Loucy (cell line): ENCODE measurements at regions not wholly inside any gene's neighbourhood (a gene's known extent, or its start where the extent isn't known, plus 50 kb on each side); places are given as distances from the start of the nearest gene placed in this dataset.

ENCODE experiments used
- H2AFZ ChIP-seq: fragments of 200-600 bp; sonication (generic); 2 replicates; pipeline ENCODE4 v1.6.0; 2016; ENCODE audit warnings: antibody characterized with exemption, mild to moderate bottlenecking, low read length, moderate library complexity
- H3F3A ChIP-seq: fragments of 200-600 bp; 2 replicates; pipeline ENCODE4 v1.6.0; 2016; ENCODE audit warnings: antibody characterized with exemption, low read depth, mild to moderate bottlenecking
- H3K27me3 ChIP-seq: fragments of 200-600 bp; sonication (generic); 2 replicates; pipeline ENCODE4 v1.6.1; 2014; ENCODE audit warnings: low read length, mild to moderate bottlenecking; ENCODE audit not compliant: insufficient read depth, poor library complexity, severe bottlenecking
- H3K36me3 ChIP-seq: fragments of 200-600 bp; sonication (generic); 2 replicates; pipeline ENCODE4 v1.6.1; 2016; ENCODE audit warnings: low read length; ENCODE audit not compliant: insufficient read depth
- H3K4me1 ChIP-seq: fragments of 200-600 bp; sonication (generic); 2 replicates; pipeline ENCODE4 v1.5.1; 2014; ENCODE audit warnings: low read length, mild to moderate bottlenecking; ENCODE audit not compliant: insufficient read depth, poor library complexity, severe bottlenecking
- H3K4me2 ChIP-seq: fragments of 200-600 bp; sonication (generic); 2 replicates; pipeline ENCODE4 v1.6.0; 2014; ENCODE audit warnings: antibody characterized with exemption, low read length, low read depth, mild to moderate bottlenecking; ENCODE audit not compliant: poor library complexity, severe bottlenecking
- H3K4me3 ChIP-seq: fragments of 200-600 bp; sonication (generic); 2 replicates; pipeline ENCODE4 v1.5.1; 2014; ENCODE audit warnings: low read length, mild to moderate bottlenecking, mixed read lengths; ENCODE audit not compliant: poor library complexity, severe bottlenecking
- H3K79me2 ChIP-seq: fragments of 200-600 bp; sonication (generic); 2 replicates; pipeline ENCODE4 v1.6.1; 2014; ENCODE audit warnings: low read length; ENCODE audit not compliant: insufficient read depth
- H3K9ac ChIP-seq: fragments of 200-600 bp; sonication (generic); 2 replicates; pipeline ENCODE4 v1.6.0; 2014; ENCODE audit warnings: mild to moderate bottlenecking, low read depth, low read length, moderate library complexity; ENCODE audit not compliant: poor library complexity, severe bottlenecking
- H3K9me2 ChIP-seq: fragments of 200-600 bp; sonication (generic); replicated peaks from 2 replicates; pipeline ENCODE4 v1.6.1; 2016; ENCODE audit warnings: low read depth, low read length, mixed read lengths
- H3K9me3 ChIP-seq: fragments of 200-600 bp; sonication (generic); 2 replicates; pipeline ENCODE4 v1.6.1; 2014; ENCODE audit warnings: mild to moderate bottlenecking, antibody characterized with exemption, low read length, low read depth; ENCODE audit not compliant: insufficient read depth
- H4K20me1 ChIP-seq: fragments of 200-600 bp; sonication (generic); 2 replicates; pipeline ENCODE4 v1.6.0; 2014; ENCODE audit warnings: antibody characterized with exemption, low read length, mild to moderate bottlenecking; ENCODE audit not compliant: insufficient read depth, poor library complexity, severe bottlenecking
- CTCF ChIP-seq: fragments of 200-600 bp; sonication (generic); conservative IDR thresholded peaks from 2 replicates; pipeline ENCODE4 v1.5.1; 2014; ENCODE audit warnings: mild to moderate bottlenecking, antibody characterized with exemption, low read length
- EZH2phosphoT487 ChIP-seq: fragments of 200-600 bp; IDR thresholded peaks from 2 replicates; pipeline ENCODE4 v1.6.1; 2018; ENCODE audit warnings: antibody characterized with exemption, mild to moderate bottlenecking, moderate library complexity, borderline replicate concordance

GRCh38 chr5:4086081-4086480 lies 490.4 kb downstream of the IRX1 start:
- Histone ChIP-seq H3K4me3 (no peak overlapping the region), H3K27me3 (no peaks in the 10 kb centered on the region), H4K20me1 (no peaks in the 10 kb centered on the region), H3K9me3 (no peaks in the 10 kb centered on the region), H3F3A (no peaks in the 10 kb centered on the region), H3K4me2 (no peak overlapping the region), H3K36me3 (no peaks in the 10 kb centered on the region), H3K9me2 (no peaks in the 10 kb centered on the region), H3K79me2 (no peaks in the 10 kb centered on the region), H3K4me1 (peaks cover 16% of the 10 kb centered on the region), H2AFZ (no peak overlapping the region), H3K9ac (no peak overlapping the region)
- no peak for TF ChIP-seq CTCF
- TF ChIP-seq EZH2phosphoT487: no peak

- H3F3A ChIP-seq: no peaks in the 10 kb centered on the region
- H3K4me1 ChIP-seq: peaks cover 14% of the 10 kb centered on the region
- no peaks in the 10 kb centered on the region for H4K20me1 ChIP-seq
- H3K9ac ChIP-seq: no peak overlapping the region
- H3K36me3 ChIP-seq: no peaks in the 10 kb centered on the region
- no peaks in the 10 kb centered on the region for H3K79me2 ChIP-seq
- no peaks in the 10 kb centered on the region for H3K9me3 ChIP-seq
- H3K4me3 ChIP-seq: no peak overlapping the region
- H3K27me3 ChIP-seq: no peaks in the 10 kb centered on the region
- no peak overlapping the region for H2AFZ ChIP-seq
- H3K4me2 ChIP-seq: no peak overlapping the region
- H3K9me2 ChIP-seq: no peaks in the 10 kb centered on the region
- TF ChIP-seq CTCF (no peak), EZH2phosphoT487 (no peak)
Measured at GRCh38 chr5:4087110-4087509, 491.5 kb downstream of the IRX1 start.

- Histone ChIP-seq H3K9me3 (no peaks in the 10 kb centered on the region), H3K27me3 (no peaks in the 10 kb centered on the region), H3K4me3 (no peak overlapping the region), H3K4me2 (no peak overlapping the region), H3K36me3 (no peaks in the 10 kb centered on the region), H3K4me1 (peaks cover 27% of the 10 kb centered on the region), H3K79me2 (no peaks in the 10 kb centered on the region), H3K9ac (no peak overlapping the region), H3K9me2 (no peaks in the 10 kb centered on the region), H4K20me1 (no peaks in the 10 kb centered on the region), H2AFZ (peak overlapping the region; percentile 67), H3F3A (no peaks in the 10 kb centered on the region)
- TF ChIP-seq CTCF: no peak
- no peak for TF ChIP-seq EZH2phosphoT487
Measured at GRCh38 chr5:4089087-4089486, 493.5 kb downstream of the IRX1 start.
